Tongue (tissue), 1 donor: ENCODE measurements at regions not wholly inside any gene's neighbourhood (a gene's known extent, or its start where the extent isn't known, plus 50 kb on each side); places are given as distances from the start of the nearest gene placed in this dataset.

Experiments
- DNase-seq: peaks from one replicate; pipeline ENCODE4 v3.0.0-alpha.2; 2015

GRCh38 chr2:122117371-122117770 is 361.9 kb downstream of the TSN start:
- DNase-seq, result no peak

GRCh38 chr2:122129399-122129798 is 373.9 kb downstream of the TSN start:
- no peak for DNase-seq

- DNase-seq, result no peak
Observed at GRCh38 chr2:122132147-122132691, 376.8 kb downstream of the TSN start.

- no peak for DNase-seq
Observed at GRCh38 chr2:122135021-122135937, 379.8 kb downstream of the TSN start.

GRCh38 chr2:122136056-122136455 is 380.6 kb downstream of the TSN start:
- peak; percentile 36 for DNase-seq

GRCh38 chr2:122138561-122138960 is 383.1 kb downstream of the TSN start:
- DNase-seq, result no peak

GRCh38 chr2:122139739-122140420 is 384.4 kb downstream of the TSN start:
- DNase-seq, result no peak

- DNase-seq, result no peak
Observed at GRCh38 chr2:122144884-122145283, 389.4 kb downstream of the TSN start.

- DNase-seq, result no peak
Observed at GRCh38 chr2:122145856-122146255, 390.4 kb downstream of the TSN start.

- no peak for DNase-seq
Observed at GRCh38 chr2:122148128-122148767, 392.8 kb downstream of the TSN start.

- no peak for DNase-seq
Observed at GRCh38 chr2:122150524-122151280, 395.3 kb downstream of the TSN start.

GRCh38 chr2:122152571-122152970 is 397.1 kb downstream of the TSN start:
- DNase-seq, result no peak

GRCh38 chr2:122156176-122156890 is 400.9 kb downstream of the TSN start:
- DNase-seq, result peak; percentile 79

- DNase-seq, result no peak
Observed at GRCh38 chr2:122157158-122157557, 401.7 kb downstream of the TSN start.

GRCh38 chr2:122163617-122164016 is 408.2 kb downstream of the TSN start:
- DNase-seq, result no peak

GRCh38 chr2:122164964-122165363 is 409.5 kb downstream of the TSN start:
- DNase-seq, result no peak

- DNase-seq, result no peak
Observed at GRCh38 chr2:122166820-122167219, 411.4 kb downstream of the TSN start.

GRCh38 chr2:122167515-122167914 is 412.1 kb downstream of the TSN start:
- no peak for DNase-seq

GRCh38 chr2:122168799-122169198 is 413.3 kb downstream of the TSN start:
- DNase-seq, result no peak

GRCh38 chr2:122172812-122173211 is 417.4 kb downstream of the TSN start:
- DNase-seq, result no peak

GRCh38 chr2:122174061-122174460 is 418.6 kb downstream of the TSN start:
- no peak for DNase-seq
